Fibroblast of mammary gland (primary cell): ENCODE measurements at regions not wholly inside any gene's neighbourhood (a gene's known extent, or its start where the extent isn't known, plus 50 kb on each side); places are given as distances from the start of the nearest gene placed in this dataset.
"Not testable (repeated sequence)": the region's sequence is repeated elsewhere in the genome, so short reads cannot be mapped to it uniquely, and the experiment has no call there.

Experiments used
- DNase-seq: peaks from one replicate; pipeline ENCODE4 v3.0.0-alpha.2; 2010; ENCODE audit warnings: low read depth
- H3K4me3 ChIP-seq: 2 replicates; pipeline ENCODE4 v1.5.1; 2011; ENCODE audit warnings: low read depth, mild to moderate bottlenecking, low read length, moderate library complexity; ENCODE audit not compliant: control insufficient read depth
- CTCF ChIP-seq: conservative IDR thresholded peaks from 2 replicates; pipeline ENCODE4 v1.5.1; 2011; ENCODE audit warnings: low read depth, low read length, inconsistent platforms; ENCODE audit not compliant: control insufficient read depth, insufficient read depth

- no peak for DNase-seq
- H3K4me3 ChIP-seq: no peak overlapping the region
- no peak for TF ChIP-seq CTCF
Observed at GRCh38 chr1:30216602-30217001, 506.8 kb downstream of the MATN1 start.

GRCh38 chr1:30213936-30214335 is 509.4 kb downstream of the MATN1 start:
- H3K4me3 ChIP-seq: no peak overlapping the region
- TF ChIP-seq CTCF: no peak
- no peak for DNase-seq

- H3K4me3 ChIP-seq, DNase-seq: not testable (repeated sequence)
Observed at GRCh38 chr1:30207962-30208361, 515.4 kb downstream of the MATN1 start.

- DNase-seq, H3K4me3 ChIP-seq: not testable (repeated sequence)
Observed at GRCh38 chr1:30206631-30207030, 516.8 kb downstream of the MATN1 start.

GRCh38 chr1:30204916-30205315 is 518.5 kb downstream of the MATN1 start:
- DNase-seq, H3K4me3 ChIP-seq: not testable (repeated sequence)

GRCh38 chr1:30201015-30201414 is 522.4 kb downstream of the MATN1 start:
- TF ChIP-seq CTCF: no peak
- no peak overlapping the region for H3K4me3 ChIP-seq
- no peak for DNase-seq

- no peak for DNase-seq
- H3K4me3 ChIP-seq: no peak overlapping the region
- no peak for TF ChIP-seq CTCF
Observed at GRCh38 chr1:30200161-30200560, 523.2 kb downstream of the MATN1 start.

- TF ChIP-seq CTCF: no peak
- H3K4me3 ChIP-seq: no peak overlapping the region
- no peak for DNase-seq
Observed at GRCh38 chr1:30199563-30199962, 523.8 kb downstream of the MATN1 start.

GRCh38 chr1:30198795-30199403 is 524.5 kb downstream of the MATN1 start:
- no peak for TF ChIP-seq CTCF
- no peak overlapping the region for H3K4me3 ChIP-seq

More at GRCh38 chr1:30198795-30199403, 524.5 kb downstream of the MATN1 start:
- no peak for DNase-seq
